ENCODE measurements at regions not wholly inside any gene's neighbourhood (a gene's known extent, or its start where the extent isn't known, plus 50 kb on each side); places are given as distances from the start of the nearest gene placed in this dataset.

DNA sequence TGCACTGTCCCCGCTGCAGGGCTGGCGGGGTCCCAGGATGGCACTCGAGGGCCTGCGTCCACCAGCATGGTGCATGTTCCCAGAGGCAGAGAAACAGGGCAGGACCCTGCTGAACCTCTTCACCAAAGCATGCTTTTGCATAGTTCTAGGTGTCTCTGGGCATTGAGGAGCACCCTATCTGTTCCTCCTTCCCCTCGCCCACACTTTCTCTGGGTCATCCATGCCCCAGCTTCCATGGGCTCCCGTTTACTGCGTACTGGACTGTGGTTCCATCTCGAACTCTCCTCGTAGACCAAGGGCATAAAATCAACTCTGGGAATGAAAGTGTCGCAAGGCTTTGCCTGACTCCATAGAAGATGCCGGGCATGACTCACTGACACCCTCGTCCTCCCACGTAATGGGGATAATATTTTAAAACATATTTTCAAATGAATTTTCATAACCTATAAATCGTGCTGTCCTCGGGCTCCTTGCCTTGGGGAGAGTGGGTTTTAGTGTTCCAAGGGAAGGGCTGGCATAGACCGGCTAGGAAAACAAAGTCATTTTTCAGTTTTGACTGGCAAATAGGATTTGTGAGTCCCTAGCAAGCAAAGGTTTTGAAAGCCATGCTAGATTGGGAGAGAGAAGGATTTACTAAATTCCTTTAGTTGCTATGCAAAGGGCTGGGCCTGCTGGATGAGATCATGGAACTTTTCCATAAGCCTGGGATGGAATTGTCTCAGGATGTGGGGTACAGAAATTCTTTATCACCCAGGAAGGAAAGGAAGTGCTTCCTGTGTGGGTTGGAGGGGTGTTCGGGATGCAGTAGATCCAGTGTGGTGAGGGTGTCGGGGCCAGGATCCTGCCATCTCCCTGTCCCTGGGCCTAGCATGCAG lies 498.7 kb upstream of the MKI67 start:
- TF ChIP-seq, protein P1, sequence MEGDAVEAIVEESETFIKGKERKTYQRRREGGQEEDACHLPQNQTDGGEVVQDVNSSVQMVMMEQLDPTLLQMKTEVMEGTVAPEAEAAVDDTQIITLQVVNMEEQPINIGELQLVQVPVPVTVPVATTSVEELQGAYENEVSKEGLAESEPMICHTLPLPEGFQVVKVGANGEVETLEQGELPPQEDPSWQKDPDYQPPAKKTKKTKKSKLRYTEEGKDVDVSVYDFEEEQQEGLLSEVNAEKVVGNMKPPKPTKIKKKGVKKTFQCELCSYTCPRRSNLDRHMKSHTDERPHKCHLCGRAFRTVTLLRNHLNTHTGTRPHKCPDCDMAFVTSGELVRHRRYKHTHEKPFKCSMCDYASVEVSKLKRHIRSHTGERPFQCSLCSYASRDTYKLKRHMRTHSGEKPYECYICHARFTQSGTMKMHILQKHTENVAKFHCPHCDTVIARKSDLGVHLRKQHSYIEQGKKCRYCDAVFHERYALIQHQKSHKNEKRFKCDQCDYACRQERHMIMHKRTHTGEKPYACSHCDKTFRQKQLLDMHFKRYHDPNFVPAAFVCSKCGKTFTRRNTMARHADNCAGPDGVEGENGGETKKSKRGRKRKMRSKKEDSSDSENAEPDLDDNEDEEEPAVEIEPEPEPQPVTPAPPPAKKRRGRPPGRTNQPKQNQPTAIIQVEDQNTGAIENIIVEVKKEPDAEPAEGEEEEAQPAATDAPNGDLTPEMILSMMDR (IDR thresholded peaks at IDR 0.05) = no peak
- no peak for TF ChIP-seq POLR2A (IDR thresholded peaks at IDR 0.05)

Measured in lower leg skin (tissue), 3 donors.